NT2/D1 (cell line): ENCODE measurements at regions not wholly inside any gene's neighbourhood (a gene's known extent, or its start where the extent isn't known, plus 50 kb on each side); places are given as distances from the start of the nearest gene placed in this dataset.

Experiments used
- DNase-seq: peaks from one replicate; pipeline ENCODE4 v3.0.0-alpha.2; 2011; ENCODE audit warnings: low read depth, low spot score
- H3K27me3 ChIP-seq: 2 replicates; pipeline ENCODE4 v1.6.0; 2011; ENCODE audit warnings: mild to moderate bottlenecking; ENCODE audit not compliant: insufficient read length, insufficient read depth
- H3K36me3 ChIP-seq: 2 replicates; pipeline ENCODE4 v1.6.1; 2011; ENCODE audit warnings: mild to moderate bottlenecking, low read length, mixed read lengths; ENCODE audit not compliant: insufficient read depth, insufficient read length
- H3K4me1 ChIP-seq: 2 replicates; pipeline ENCODE4 v1.5.1; 2011; ENCODE audit not compliant: insufficient read depth, insufficient read length
- H3K4me3 ChIP-seq: 2 replicates; pipeline ENCODE4 v1.5.1; 2011; ENCODE audit warnings: low read depth; ENCODE audit not compliant: insufficient read length
- H3K9ac ChIP-seq: 2 replicates; pipeline ENCODE4 v1.6.0; 2011; ENCODE audit warnings: low read depth; ENCODE audit not compliant: insufficient read length
- H3K9me3 ChIP-seq: 2 replicates; pipeline ENCODE4 v1.5.1; 2011; ENCODE audit warnings: mild to moderate bottlenecking, low read length; ENCODE audit not compliant: insufficient read depth
- SUZ12 ChIP-seq: IDR thresholded peaks from 2 replicates; pipeline ENCODE4 v1.6.1; 2011; ENCODE audit not compliant: insufficient read length, insufficient read depth; ENCODE audit errors: extremely low read depth
- YY1 ChIP-seq: IDR thresholded peaks from 2 replicates; pipeline ENCODE4 v1.6.1; 2011; ENCODE audit not compliant: insufficient read length, insufficient read depth
- ZNF274 ChIP-seq: IDR thresholded peaks from 2 replicates; pipeline ENCODE4 v1.6.1; 2011; ENCODE audit warnings: mild to moderate bottlenecking, low read depth, low read length

DNA sequence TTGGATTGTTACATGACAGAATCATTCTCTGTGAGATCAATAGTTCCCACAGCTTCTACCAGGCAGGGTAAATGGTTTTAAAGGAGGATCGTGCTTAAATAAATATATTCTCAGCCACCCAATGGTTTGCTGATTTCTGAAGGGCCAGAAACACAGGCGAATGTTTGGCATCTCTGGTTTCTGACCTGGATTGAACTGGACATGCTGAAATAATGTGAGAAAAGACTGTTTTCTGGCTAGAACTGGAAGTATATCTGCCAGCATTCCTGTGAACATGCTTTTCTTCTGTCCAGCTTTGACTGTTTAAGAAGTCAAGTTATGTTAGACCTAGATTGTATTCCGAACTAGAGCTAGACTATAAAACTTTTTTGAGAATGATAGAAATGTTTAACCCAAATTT lies 77.1 kb upstream of the COL3A1 start:
- no peaks in the 10 kb centered on the region for H3K4me1 ChIP-seq
- H3K4me3 ChIP-seq = no peak overlapping the region
- no peaks in the 10 kb centered on the region for H3K9me3 ChIP-seq
- no peaks in the 10 kb centered on the region for H3K36me3 ChIP-seq
- no peak overlapping the region for H3K9ac ChIP-seq
- no peak for DNase-seq
- H3K27me3 ChIP-seq = no peaks in the 10 kb centered on the region
- TF ChIP-seq SUZ12 (no peak), ZNF274 (no peak), YY1 (no peak)

DNA sequence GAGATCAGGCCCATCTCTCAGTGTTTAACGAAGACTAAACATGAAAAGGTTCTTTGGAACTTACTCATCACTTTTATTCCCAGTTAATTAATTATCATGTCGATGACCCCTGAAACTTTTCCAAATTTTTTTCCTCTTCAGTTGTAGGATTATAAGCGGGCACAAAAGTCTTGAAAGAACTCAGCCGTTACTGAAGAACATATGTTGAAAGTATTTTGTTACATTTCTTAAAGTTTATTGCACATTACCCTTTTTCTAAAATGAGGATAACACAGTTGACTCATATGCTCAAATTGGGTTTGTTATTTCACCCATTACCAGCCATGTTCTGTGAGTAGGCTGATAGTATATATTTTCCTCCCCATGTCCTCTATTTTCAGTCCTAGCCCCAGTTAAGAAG lies 75.9 kb upstream of the COL3A1 start:
- H3K9ac ChIP-seq = no peak overlapping the region
- no peak overlapping the region for H3K4me3 ChIP-seq
- no peaks in the 10 kb centered on the region for H3K27me3 ChIP-seq
- TF ChIP-seq SUZ12 (no peak), YY1 (no peak), ZNF274 (no peak)
- no peaks in the 10 kb centered on the region for H3K4me1 ChIP-seq
- H3K36me3 ChIP-seq = no peaks in the 10 kb centered on the region
- no peaks in the 10 kb centered on the region for H3K9me3 ChIP-seq
- no peak for DNase-seq

DNA sequence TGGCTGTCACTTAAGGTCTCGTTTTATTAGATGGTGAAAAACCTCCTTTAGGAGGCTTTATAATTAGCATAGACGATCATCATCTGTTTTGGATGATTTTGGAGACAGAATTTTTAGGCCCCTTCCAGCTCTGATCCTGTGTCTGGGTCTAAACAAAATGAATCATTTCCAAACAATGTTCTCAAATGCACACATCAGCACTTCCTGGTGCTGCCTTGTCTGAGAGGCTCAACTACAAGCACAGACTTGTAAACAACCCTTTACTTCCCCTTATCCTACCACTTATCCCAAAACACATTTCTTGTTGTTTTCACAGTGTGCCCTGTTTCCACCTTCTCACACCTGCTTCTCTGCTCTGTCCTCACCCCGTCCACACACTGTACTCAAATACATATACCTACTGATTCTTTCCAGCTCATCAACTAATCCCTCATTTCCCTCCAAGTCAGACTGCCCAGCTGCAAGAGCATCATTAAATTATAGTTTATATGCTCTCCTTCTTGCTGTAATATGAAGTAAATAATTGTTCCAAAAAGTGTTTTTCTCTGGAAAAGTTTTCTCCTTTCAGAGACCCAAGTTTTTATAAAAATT lies 71.2 kb upstream of the COL3A1 start:
- Histone ChIP-seq H3K4me1 (no peaks in the 10 kb centered on the region), H3K9me3 (no peaks in the 10 kb centered on the region), H3K9ac (no peak overlapping the region), H3K27me3 (no peaks in the 10 kb centered on the region), H3K4me3 (no peak overlapping the region), H3K36me3 (no peaks in the 10 kb centered on the region)
- no peak for TF ChIP-seq ZNF274
- no peak for TF ChIP-seq YY1
- TF ChIP-seq SUZ12 = no peak
- no peak for DNase-seq

DNA sequence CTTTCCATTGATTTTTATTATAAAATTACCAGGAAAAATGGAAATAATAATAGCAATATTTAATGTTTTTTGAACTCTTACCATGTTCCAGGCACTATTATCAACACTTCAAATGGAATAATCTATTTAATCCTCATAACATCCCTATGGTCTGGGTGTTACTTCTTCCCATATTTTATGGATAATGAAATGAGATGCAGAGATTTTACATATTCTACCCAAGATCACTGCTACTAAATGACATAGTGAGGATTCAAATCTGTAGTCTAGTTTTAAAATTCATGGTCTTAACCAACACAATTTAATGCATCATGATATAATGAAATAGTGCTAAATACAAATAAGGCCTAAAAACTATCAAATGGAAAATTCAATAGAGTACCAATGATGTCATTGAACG lies 70.4 kb upstream of the COL3A1 start:
- Histone ChIP-seq H3K9me3 (no peaks in the 10 kb centered on the region), H3K4me3 (no peak overlapping the region), H3K27me3 (no peaks in the 10 kb centered on the region), H3K4me1 (no peaks in the 10 kb centered on the region), H3K9ac (no peak overlapping the region), H3K36me3 (no peaks in the 10 kb centered on the region)
- TF ChIP-seq ZNF274 (no peak), SUZ12 (no peak), YY1 (no peak)
- DNase-seq = no peak

DNA sequence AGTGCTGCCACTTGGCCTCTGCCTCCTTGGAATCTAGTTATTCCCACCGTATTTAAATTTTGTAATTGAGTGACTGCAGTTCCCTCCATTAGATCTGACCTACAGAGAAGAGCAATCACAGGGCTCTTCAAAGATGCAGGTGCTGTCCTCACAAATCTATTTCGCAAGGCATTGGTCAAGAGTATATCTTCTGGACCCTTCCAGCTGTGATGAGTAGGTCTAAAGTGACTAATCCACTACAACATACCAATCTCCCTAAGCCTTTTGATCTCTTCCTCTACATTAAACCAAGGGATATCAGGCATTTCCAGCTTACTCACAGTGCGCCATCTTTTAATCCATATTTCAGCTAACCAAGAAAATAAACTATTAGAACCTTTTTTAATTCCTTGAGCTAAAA lies 65.1 kb upstream of the COL3A1 start:
- Histone ChIP-seq H3K4me3 (no peak overlapping the region), H3K36me3 (no peaks in the 10 kb centered on the region), H3K9me3 (no peaks in the 10 kb centered on the region), H3K27me3 (no peaks in the 10 kb centered on the region), H3K9ac (no peak overlapping the region), H3K4me1 (no peaks in the 10 kb centered on the region)
- no peak for DNase-seq
- TF ChIP-seq ZNF274 (no peak), SUZ12 (no peak), YY1 (no peak)

DNA sequence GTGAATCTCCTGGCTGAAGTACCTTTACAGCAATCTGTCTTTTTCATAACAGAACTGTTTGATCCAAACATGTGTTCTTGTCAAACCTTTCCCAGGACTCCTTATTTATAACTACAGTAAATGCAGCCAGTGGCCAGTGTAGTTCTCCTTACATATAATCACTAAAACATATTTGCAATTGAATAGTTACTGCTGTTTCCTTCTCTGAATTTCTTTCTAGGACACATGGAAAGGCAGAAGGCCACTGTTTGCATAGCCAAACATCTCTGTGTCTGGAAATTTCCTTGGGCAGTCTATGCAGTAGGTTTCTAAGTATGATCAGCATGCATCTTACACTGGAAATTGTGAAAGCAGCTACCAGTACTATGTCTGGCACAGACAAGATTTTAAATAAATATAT lies 57.4 kb upstream of the COL3A1 start:
- no peaks in the 10 kb centered on the region for H3K4me1 ChIP-seq
- no peak overlapping the region for H3K9ac ChIP-seq
- no peaks in the 10 kb centered on the region for H3K36me3 ChIP-seq
- no peak for TF ChIP-seq YY1
- TF ChIP-seq SUZ12 = no peak
- no peak for TF ChIP-seq ZNF274
- no peak overlapping the region for H3K4me3 ChIP-seq
- DNase-seq = no peak
- H3K27me3 ChIP-seq = no peaks in the 10 kb centered on the region
- H3K9me3 ChIP-seq = no peaks in the 10 kb centered on the region

DNA sequence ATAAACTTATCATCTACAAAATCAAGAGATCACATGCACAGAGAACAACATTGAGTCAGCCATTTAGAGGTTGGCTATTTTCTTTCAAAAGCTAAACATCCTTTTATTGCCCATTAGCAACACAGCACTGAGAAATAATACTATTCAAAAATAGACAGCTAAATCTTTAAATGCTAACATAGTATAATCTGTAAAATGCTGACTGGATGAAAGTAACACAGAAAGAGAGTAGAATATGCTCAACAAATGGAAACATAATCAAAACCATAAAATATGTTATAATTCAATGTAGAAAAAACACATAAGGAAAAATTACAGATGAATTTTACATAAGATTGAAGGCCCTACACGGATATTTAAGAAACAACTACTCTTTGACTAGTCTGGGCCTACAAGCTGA lies 56.5 kb upstream of the COL3A1 start:
- Histone ChIP-seq H3K27me3 (no peaks in the 10 kb centered on the region), H3K4me3 (no peak overlapping the region), H3K9ac (no peak overlapping the region), H3K9me3 (no peaks in the 10 kb centered on the region), H3K4me1 (no peaks in the 10 kb centered on the region), H3K36me3 (no peaks in the 10 kb centered on the region)
- no peak for TF ChIP-seq ZNF274
- TF ChIP-seq SUZ12 = no peak
- no peak for TF ChIP-seq YY1
- DNase-seq = no peak
